ENCODE measurements at regions not wholly inside any gene's neighbourhood (a gene's known extent, or its start where the extent isn't known, plus 50 kb on each side); places are given as distances from the start of the nearest gene placed in this dataset.

GRCh38 chr11:91805293-91805692 lies 419.3 kb upstream of the FAT3 start:
- peaks cover 0 to 7% (median 3%) of the 10 kb centered on the region in 4 donors for H3K4me1 ChIP-seq
- WGBS, result 87% methylated on average over 1 of the region's 1 CpG

GRCh38 chr11:91804042-91804441 lies 420.6 kb upstream of the FAT3 start:
- no peak overlapping the region for H3K4me3 ChIP-seq
- 57% methylated on average over 1 of the region's 1 CpG for WGBS

More at GRCh38 chr11:91805293-91805692, 419.3 kb upstream of the FAT3 start:
- no peak overlapping the region for H3K4me3 ChIP-seq
- TF ChIP-seq EP300 (IDR thresholded peaks at IDR 0.05) (no peak), POLR2A (IDR thresholded peaks at IDR 0.05; ENCODE audit: low read depth) (no peak), POLR2AphosphoS5 (IDR thresholded peaks at IDR 0.05) (no peak), CTCF (IDR thresholded peaks at IDR 0.05) (no peak)
- no peaks in the 10 kb centered on the region for H3K36me3 ChIP-seq
- H3K9me3 ChIP-seq, result no peaks in the 10 kb centered on the region
- no peak for DNase-seq (ENCODE audit: extremely low spot score)
- no peaks in the 10 kb centered on the region for H3K27me3 ChIP-seq
- intact Hi-C loops (cut with DNase I), result no loop called here
- H3K27ac ChIP-seq (replicated peaks in 1 of 4), result no peak overlapping the region

GRCh38 chr11:91802475-91802874 lies 422.1 kb upstream of the FAT3 start:
- H3K4me3 ChIP-seq, result no peak overlapping the region
- no peak overlapping the region for H3K27ac ChIP-seq (replicated peaks in 1 of 4)
- TF ChIP-seq EP300 (IDR thresholded peaks at IDR 0.05) (no peak), POLR2AphosphoS5 (IDR thresholded peaks at IDR 0.05) (no peak), POLR2A (IDR thresholded peaks at IDR 0.05; ENCODE audit: low read depth) (no peak), CTCF (IDR thresholded peaks at IDR 0.05) (no peak)
- no peaks in the 10 kb centered on the region for H3K36me3 ChIP-seq
- no peaks in the 10 kb centered on the region for H3K27me3 ChIP-seq
- intact Hi-C loops (cut with DNase I), result no loop called here
- no peaks in the 10 kb centered on the region for H3K9me3 ChIP-seq
- H3K4me1 ChIP-seq, result peaks cover 0 to 11% (median 5%) of the 10 kb centered on the region in 4 donors
- no peak for DNase-seq (ENCODE audit: extremely low spot score)
- 85% methylated on average over 6 of the region's 6 CpGs for WGBS

More at GRCh38 chr11:91804042-91804441, 420.6 kb upstream of the FAT3 start:
- Histone ChIP-seq H3K27me3 (no peaks in the 10 kb centered on the region), H3K9me3 (no peaks in the 10 kb centered on the region), H3K4me1 (peaks cover 0 to 10% (median 5%) of the 10 kb centered on the region in 4 donors), H3K27ac (replicated peaks in 1 of 4) (no peak overlapping the region), H3K36me3 (no peaks in the 10 kb centered on the region)
- TF ChIP-seq EP300 (IDR thresholded peaks at IDR 0.05), result no peak
- no peak for DNase-seq (ENCODE audit: extremely low spot score)
- intact Hi-C loops (cut with DNase I), result no loop called here

GRCh38 chr11:91800208-91800914 lies 424.3 kb upstream of the FAT3 start:
- H3K36me3 ChIP-seq, result no peaks in the 10 kb centered on the region
- WGBS, result 77% methylated on average over 7 of the region's 9 CpGs
- H3K4me1 ChIP-seq, result peaks cover 0 to 26% (median 16%) of the 10 kb centered on the region in 4 donors
- no peaks in the 10 kb centered on the region for H3K27me3 ChIP-seq
- peak overlapping the region in 1 of 4 donors; percentile 35 for H3K27ac ChIP-seq (replicated peaks in 1 of 4)
- TF ChIP-seq CTCF (IDR thresholded peaks at IDR 0.05), result no peak
- TF ChIP-seq POLR2AphosphoS5 (IDR thresholded peaks at IDR 0.05), result no peak
- no peak for TF ChIP-seq POLR2A (IDR thresholded peaks at IDR 0.05; ENCODE audit: low read depth)
- no peak for TF ChIP-seq EP300 (IDR thresholded peaks at IDR 0.05)
- intact Hi-C loops (cut with DNase I), result no loop called here
- no peaks in the 10 kb centered on the region for H3K9me3 ChIP-seq
- H3K4me3 ChIP-seq, result no peak overlapping the region
- DNase-seq (ENCODE audit: extremely low spot score), result no peak

GRCh38 chr11:91798240-91798639 lies 426.4 kb upstream of the FAT3 start:
- no peaks in the 10 kb centered on the region for H3K36me3 ChIP-seq
- no peak overlapping the region for H3K27ac ChIP-seq (replicated peaks in 1 of 4)
- TF ChIP-seq CTCF (IDR thresholded peaks at IDR 0.05) (no peak), POLR2A (IDR thresholded peaks at IDR 0.05; ENCODE audit: low read depth) (no peak), EP300 (IDR thresholded peaks at IDR 0.05) (no peak), POLR2AphosphoS5 (IDR thresholded peaks at IDR 0.05) (no peak)
- WGBS, result 93% methylated on average over 3 of the region's 7 CpGs
- H3K27me3 ChIP-seq, result no peaks in the 10 kb centered on the region
- H3K4me1 ChIP-seq, result peaks cover 0 to 33% (median 24%) of the 10 kb centered on the region in 4 donors
- intact Hi-C loops (cut with DNase I), result no loop called here
- no peaks in the 10 kb centered on the region for H3K9me3 ChIP-seq
- no peak overlapping the region for H3K4me3 ChIP-seq
- no peak for DNase-seq (ENCODE audit: extremely low spot score)
